CD4-positive, alpha-beta T cell treated with Interleukin-4 for 4 hours (primary cell): ENCODE measurements at regions not wholly inside any gene's neighbourhood (a gene's known extent, or its start where the extent isn't known, plus 50 kb on each side); places are given as distances from the start of the nearest gene placed in this dataset.

ENCODE experiments used
- DNase-seq: peaks from one replicate; pipeline ENCODE4 v3.0.0-alpha.2; 2020

DNA sequence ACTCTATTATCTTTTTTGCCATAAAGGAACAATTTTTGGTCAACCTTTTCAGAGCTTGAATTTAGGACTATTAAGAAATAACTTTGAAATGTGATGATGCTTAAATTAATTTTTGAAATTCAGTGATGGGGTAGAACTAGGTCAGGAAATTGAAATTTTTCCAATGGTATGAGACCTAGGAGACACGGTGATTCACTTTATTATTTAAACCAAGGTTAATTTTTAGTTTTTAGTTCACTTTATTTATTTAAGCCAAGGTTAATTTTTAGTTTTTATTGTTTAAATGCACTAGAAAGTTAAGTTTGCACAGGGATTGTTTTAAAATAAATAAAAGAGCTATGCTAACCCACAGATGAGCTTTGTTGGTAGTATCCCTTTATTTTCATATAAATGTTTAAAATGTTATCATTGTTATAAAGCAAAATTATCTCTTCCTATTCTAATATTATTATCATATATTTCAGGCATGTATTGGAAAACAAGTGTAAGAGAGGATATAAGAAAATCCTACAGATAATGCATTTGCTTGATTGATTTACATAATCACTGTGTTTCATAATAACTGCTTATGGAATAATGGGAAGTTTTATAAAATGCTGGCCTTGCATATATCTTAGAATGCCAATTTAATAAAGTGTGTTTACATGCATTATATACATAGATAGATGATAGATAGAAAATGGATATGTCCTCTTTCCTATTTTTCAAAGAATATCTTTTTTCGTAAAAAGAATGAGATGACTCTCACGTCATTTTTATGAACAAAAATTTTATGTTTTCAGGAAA lies 163.6 kb downstream of the HGF start:
- no peak for DNase-seq

DNA sequence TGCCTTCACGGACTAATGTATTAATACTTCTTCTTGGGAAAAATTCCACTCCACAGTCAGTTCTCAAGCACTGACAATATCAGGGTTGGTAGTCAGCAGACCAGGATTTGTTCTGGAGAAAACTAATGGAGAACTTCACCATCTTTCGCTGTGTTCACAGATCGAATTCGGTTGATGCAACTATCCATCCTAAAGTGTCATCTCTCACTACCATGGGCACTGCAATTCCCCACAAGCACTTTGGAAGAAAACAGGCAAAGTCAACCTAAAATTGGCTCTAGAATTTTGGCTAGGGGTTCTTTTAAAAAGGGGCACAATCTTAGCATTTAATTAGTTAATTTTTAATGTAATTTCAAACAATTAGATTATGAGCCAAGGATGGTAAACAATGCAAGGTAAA lies 164.4 kb downstream of the HGF start:
- no peak for DNase-seq

DNA sequence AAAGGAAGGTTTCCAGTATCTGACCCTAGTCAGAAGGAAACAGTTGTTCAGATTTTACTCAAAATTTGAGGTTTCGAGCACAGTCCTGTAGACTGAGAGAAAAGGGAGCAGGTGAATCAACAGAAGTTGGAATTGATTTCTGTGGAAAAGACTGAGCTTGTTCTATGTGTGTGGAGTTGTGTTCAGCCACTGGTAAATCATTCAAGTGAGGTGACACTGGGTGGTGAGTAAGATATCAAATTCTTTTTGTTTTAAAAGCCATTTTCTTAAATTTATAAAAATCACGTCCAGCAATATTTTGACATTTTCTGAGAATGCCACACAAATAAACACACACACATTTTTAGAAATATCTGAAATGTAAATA lies 165.1 kb downstream of the HGF start:
- DNase-seq = no peak

DNA sequence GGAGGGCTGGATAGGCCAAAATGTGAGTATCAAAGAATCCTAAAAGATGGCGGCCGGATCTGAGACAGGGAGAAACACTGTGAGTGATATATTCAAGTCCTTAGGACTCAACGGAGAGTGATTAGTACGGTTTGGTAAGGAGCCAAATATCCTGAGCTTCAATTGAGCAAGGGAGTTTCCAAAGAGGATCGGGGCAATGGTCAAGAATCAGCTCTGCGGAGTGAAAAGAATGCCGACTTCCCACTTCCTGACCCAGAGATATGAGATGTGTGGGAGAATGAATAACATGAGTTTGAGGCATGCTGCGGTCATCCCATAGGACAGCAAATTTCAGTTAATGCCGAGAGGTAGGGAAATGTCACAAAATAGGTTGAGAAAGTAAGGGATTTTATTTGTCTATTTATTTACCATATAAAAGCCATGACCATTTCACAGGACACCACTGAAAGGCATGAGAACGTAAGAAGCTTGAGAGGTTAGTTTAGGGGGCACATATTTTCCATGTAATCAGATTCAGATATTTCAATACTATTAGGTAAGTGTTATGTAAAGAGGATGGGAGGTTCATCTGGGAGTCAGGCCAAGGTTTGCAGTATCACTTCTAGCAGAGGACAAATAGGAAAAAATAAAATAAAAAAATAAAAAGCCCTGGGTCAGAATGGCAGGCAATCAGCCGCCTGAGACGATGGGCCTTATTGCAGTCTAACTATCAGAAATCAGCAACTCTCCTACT lies 165.6 kb downstream of the HGF start:
- no peak for DNase-seq

DNA sequence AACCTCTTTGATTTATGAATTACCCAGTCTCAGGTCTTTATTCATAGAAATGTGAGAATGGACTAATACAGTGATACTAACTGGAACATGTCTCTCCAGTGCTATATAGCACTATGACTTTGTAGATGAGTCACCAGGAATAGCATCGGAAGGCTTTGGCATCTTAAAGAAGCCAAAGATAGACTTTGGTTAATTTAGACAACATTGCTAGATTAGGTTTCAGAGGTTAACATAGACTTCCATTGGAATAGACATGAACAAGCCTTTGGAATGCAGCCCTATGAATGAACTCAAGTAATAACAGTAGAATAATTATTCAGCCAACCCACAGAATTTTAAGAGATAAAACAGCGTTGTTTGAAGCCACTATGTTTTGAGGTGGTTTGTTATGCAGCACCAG lies 169.2 kb downstream of the HGF start:
- no peak for DNase-seq

DNA sequence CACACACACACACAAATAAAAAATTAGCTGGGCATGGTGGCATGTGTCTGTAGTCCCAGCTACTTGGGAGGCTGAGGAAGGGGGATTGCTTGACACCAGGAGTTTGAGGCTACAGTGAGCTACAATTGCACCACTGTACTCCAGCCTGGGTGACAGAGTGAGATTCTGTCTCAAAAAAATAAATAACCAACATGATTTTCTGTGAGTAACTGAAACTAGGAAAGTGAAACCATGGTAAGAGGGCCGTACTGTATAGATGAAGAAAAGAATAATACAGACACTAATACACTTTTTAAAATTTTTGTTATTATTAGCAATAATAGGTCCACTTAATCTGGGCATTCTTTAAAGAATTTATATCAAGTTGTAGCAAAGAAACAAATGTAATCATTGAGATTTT lies 170.9 kb downstream of the HGF start:
- no peak for DNase-seq

DNA sequence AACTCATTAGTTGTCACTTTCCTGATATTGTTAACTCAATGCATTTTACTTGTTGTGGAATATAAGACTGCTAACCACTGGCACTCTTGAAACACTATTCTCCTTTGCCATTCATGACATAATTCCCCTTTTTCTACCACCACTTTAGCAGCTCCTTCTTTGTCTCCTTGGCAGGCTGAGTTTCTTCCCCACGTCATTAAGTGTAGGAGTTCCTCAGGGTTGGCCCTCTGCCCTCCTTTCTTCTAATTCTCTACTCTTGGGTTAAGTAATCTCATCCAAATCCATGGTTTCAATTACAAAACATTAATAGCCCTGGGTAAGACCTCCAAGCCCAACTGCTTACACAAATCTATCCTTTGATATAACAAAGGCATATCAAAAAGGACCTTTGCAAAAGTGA lies 175.1 kb downstream of the HGF start:
- DNase-seq = no peak

DNA sequence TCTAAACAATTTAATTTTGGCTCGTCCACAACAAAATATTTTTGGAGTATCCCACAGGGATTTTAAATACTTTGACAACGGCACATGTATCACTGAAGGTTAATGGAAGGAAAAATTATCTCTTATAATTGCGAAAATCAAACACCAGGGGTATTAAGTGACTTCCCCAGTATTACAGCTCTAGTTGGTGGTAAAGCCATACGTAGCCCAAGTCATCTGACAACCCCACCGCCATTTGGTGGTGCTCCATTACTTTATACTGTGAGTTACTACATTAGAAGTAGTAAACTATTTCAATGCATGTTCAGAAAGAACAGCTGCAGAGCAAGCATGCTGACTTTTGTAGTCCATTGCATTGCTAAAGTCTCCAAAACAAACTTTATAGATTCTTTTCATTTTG lies 179.7 kb downstream of the HGF start:
- no peak for DNase-seq

DNA sequence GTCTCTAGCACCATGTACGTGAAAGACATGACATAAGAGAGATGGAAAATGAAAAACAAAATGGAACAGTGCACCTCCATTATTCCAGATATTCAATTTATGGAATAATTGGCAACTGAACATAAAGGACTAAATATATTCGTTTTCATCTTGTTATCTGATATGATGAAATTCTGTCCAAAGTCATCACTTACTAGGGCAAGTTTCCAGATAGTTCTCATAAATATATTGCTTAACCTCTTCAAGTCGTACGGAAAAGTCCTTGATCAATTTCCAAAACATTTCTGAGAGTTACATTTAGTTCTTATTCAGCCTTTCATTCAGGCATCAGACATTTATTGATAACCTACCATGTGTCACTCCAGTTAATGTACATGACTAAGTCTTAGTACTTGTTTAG lies 185.2 kb downstream of the HGF start:
- DNase-seq = no peak

DNA sequence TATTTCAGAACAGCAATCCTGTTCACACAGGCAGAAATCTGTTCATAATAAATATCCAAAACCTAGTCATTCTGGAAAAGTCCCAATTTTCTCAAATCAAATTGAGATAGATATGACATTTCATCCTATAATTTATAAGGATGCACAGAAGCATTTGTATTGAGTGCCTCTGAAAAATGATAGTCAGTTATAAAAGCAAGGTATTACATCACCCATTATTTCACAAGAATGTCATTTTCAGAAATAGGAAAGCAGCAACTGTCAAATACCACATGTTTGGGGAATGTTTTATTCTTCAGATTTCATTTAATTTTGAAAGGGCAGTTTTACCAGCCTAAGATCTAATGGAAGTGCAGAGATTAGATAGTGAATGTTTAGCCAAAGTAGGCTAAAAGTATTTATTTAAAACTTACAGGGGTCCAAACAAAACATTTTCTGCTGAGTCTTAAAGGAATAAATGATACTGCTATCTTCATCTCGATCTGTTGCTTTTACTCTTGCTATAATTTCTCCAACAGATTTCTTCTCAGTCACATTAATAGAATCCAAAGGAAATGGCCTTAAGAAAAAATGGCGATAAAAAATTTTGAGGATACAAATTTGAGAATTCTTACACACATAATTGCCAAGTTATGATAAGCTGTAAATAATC lies 185.8 kb downstream of the HGF start:
- DNase-seq = no peak

DNA sequence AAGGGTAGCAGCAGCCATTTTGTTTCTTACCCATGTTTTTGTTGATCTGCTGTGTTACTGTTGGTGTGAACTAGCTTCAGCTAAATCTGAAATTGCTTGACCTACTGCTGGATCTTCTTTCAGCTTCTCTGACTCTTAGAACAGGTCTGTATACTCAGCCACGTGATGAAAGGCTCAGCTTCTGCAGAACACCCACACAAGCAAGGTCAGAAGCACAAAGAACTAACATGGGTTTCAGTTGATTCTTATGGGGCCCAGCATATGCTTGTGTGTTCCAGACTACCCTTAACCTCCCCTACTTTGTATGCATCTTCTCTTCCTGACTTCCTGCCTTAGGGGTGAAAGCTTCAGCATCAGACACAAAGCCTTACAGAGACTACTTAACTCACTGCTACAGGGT lies 186.8 kb downstream of the HGF start:
- no peak for DNase-seq

DNA sequence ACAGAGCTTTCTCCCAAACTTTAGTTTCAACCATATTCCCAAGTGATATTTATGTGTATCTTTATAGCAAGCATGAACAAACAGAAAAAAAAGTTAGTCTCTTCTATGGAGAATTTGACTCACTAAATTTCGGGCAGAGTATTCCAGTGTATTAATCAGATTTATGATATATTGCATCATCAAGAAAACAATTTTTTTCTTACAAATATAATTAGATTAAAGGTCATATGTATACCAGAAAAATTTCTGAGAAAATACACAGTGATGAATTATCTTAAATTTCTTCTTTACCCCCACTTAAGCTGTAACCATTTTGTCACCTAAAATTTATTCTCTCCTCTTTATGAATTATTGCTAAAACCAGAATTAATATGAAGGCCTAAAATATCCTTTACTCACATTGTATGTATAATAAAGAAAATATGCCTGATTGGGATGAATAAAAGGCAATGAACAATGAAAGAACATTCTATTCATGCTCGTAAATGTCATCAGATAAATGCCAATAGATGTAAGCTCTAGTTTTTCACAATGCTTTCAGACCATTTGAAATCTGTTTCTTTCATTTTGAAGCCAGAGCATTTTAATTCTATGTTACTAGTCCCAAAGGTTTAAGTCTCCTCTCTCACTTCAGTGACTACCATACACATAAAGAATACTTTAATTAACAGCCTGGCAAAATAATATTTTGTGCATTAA lies 192.1 kb downstream of the HGF start:
- no peak for DNase-seq

DNA sequence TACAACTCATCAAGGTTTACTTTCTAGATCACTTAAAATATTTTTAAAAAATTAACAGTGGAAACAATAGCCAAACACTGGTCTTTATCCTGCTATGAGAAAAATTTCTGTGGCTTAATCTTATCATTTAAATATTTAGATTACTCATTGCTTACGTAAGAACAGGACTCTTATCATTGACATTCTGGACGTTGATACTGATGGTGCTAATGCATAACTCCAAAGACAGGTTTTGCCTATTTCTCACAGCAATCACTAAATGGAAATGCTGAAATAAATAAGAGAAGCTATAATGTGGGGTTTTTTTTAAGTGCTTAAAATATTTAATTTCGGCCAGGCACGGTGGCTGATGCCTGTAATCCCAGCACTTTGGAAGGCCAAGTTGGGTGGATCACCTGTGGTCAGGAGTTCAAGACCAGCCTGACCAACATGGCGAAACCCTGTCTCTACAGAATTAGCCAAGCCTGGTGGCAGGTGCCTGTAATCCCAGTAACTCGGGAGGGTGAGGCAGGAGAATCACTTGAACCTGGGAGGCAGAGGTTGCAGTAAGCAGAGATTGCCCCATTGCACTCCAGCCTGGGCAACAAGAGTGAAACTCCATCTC lies 195.0 kb downstream of the HGF start:
- DNase-seq = no peak

DNA sequence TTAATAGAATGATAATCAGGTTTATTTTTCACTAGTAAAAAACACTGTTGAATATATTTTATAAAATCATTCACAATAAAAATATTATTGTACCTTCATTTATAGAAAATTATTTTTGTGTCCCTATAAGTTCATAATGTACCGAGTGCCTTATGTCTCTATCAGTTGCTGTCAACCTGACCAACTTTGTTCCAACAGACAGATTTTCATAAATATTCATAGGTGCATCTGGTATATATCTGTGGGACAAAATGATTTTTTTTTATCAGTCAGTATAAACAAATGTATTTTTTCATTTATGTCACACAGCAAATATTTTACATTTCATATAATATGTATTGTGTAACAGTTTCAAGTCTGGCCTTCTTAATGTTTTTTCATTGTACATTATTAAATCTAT lies 195.9 kb downstream of the HGF start:
- no peak for DNase-seq

DNA sequence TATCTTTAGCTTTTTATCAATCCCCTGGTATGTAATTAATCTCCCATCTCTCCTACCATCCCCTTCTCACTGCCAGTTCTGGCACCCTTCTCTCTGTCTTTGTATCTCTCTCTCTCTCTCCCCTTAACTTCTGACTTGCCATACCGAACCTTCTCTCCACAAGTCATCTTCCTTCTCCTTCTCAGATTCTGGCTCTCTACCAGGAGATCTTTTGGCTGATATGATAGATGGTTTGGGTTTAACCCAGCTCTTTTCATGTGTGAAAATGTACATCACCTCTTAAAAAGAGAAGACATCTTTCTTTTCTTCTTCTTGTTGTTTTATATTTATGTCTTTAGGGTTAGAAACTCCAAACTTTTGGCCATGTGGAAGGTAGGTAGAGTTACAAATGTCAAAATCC lies 196.7 kb downstream of the HGF start:
- no peak for DNase-seq

DNA sequence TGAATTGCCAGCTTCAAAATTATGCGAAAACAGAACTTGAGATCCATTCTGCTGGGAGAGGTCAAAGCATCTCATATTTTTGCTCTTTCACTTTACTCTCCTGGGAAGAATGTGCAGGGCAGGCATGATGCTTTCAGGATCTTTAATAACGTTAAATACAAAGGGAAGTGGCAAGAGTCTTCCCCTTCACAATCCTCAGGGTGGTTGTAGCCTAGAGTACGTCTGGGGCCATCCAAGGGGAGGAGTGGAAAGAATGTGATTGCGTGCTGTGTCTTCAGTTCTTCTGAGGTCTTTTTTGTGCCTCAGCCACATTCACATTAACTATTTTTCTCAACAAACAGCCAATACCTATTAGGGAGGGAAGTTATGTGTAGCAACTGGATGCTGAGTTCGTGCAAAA lies 207.3 kb downstream of the HGF start:
- no peak for DNase-seq

DNA sequence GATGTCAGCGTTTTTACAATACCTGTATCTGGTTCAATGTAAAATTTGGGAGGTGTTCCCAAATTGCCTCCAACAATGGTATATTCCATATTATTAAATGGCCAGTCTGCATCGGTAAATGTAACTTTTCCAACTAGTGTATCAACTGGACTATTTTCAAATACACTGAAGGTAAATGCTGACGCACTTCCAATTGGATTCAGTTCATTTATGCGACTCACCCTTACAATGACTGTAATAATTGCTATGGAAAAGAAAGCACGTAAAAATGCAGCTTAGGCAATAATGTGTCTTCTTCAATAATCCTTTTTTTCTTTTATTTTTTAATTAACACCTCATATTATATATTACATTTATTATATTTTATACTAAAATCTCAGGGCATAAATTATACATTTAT lies 209.1 kb downstream of the HGF start:
- DNase-seq = no peak

DNA sequence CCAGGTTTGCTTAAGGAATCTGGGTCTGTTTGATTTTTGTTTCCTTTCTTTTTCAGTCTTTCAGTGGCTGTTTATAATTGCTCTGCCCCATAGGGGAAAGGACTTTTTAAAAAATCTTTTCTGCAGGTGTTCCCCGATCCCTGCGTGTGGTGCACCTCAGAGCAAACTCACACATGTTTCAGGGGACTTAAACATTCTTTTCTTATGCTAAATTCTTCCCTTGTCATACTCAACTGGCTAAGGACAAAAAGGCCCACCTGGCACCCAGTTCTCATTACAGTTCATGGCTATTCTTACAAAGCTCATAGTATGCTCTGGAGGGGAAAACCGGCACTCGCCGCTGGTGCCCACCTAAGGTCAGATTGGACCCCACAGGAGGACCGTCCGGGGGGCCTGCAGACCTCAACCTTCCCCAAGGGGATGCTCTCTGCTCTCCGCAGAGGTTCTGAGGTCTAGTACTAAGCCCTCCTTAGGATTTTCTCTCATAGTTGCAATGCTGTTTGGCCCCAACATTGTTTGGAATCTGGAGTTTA lies 220.3 kb downstream of the HGF start:
- no peak for DNase-seq

DNA sequence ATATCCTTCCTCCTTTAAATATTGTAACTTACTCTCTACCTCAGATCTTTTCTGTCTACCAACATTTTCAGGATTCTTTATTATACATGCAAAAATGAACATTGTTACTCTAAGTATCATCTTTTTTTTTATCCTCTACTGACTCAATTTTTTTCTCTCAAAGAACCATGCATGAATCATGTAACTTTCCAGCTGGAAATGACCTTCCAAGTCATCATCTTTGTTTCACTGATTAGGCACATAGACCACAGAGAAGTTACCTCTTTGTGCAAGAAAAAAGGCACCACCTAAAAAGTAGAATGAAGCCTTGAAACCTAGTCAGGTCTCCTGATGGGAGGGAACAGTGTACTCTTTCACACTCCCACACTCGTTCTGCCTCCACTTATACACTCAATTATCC lies 234.9 kb downstream of the HGF start:
- no peak for DNase-seq

DNA sequence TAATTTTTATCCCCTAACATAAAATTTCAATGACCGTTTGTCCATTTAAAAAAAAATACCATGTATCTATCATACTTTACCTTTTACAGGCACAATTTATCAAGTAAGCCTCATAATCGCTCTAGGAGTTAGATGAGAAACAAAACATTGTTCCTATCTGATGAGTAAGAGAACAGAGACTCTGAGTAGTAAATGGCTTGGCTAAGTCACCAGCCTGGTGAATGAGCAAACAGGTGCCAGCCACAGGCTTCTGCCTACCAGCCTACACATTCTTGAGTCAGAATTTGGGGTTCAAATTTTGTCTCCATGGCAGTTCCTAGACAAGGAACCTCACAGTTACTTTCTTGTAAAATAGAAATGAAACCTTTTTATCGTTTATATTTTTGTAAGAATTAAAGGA lies 235.4 kb downstream of the HGF start:
- DNase-seq = no peak

DNA sequence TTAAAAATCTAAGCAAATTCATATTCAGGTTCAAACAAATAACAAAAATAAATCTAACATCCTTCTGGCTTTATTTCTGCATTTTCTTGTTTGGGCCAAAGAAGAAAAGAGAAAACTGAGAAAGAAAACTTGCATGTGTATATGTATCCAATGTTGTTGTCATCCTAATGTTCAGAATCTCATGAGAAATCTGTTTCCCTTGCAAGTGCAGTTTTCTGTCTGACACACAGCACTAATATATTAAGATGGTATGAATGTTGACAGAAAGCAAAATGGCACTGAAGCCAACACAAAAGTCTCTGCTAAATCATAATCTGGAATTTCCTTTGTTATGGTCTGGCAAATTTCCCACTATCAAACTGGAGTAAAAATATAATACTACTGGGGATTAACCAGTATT lies 235.9 kb downstream of the HGF start:
- no peak for DNase-seq

DNA sequence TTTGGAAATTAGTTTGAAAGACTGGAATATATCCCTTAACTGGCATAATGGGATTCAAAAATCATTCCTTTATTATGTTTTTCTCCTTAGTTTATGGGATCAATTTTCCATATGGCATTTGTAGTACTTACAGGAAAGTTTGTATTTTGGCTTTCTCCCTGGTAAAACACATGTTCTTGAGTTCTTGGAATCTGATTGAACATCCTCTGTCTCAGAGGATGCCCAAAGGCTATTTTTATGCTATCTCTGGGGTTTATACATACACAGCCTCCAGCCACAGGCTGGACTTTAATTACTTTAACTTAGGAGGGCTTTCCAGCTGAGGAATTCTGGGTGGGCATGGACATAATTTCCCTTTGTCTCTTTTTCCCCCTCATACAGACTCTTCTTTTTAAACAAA lies 236.4 kb downstream of the HGF start:
- no peak for DNase-seq

DNA sequence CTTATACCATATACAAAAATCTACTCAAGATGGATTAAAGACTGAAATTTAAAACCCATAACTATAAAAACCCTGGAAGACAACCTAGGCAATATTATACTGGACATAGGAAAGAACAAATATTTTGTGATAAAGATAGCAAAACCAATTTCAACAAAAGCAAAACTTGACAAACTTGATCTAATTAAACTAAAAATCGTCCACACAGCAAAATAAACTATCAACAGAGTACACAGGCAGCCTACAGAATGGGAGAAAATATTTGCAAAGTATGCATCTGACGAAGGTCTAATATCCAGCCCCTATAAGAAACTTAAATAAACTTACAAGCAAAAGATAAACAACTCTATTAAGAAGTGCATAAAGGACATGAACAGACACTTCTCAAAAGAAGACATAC lies 240.1 kb downstream of the HGF start:
- DNase-seq = no peak
